ENCODE measurements at regions not wholly inside any gene's neighbourhood (a gene's known extent, or its start where the extent isn't known, plus 50 kb on each side); places are given as distances from the start of the nearest gene placed in this dataset.

DNA sequence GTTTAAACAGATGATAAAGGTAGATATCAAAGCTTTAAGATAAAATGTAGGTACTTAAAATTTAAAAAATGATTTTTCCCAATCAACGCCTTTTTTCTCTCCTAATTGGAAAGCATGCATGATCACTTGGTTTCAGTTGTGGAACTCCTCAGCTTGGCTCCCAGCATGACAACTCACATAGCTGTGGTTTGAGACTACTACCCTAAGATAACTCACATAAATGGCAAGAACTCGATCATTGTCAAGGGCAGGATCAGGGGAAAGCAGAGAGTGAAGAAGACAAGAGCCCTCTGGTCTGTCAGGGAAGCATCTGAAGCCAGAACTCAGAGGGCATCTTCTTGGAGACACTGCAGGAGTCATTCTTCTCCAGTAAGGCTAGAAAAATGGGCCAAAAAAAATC lies 516.7 kb downstream of the NTRK3 start (continued):
- TF ChIP-seq CREB1 (CRISPR knock-in tag; IDR thresholded peaks at IDR 0.05; ENCODE audit: low read depth) (no peak), ETS1 (IDR thresholded peaks at IDR 0.05) (no peak), POLR2AphosphoS5 (IDR thresholded peaks at IDR 0.05; ENCODE audit: low read depth) (no peak), REST (IDR thresholded peaks at IDR 0.05; ENCODE audit: unreplicated experiment) (no peak), ZNF114 (CRISPR knock-in tag; IDR thresholded peaks at IDR 0.05) (no peak)
- TF ChIP-seq, protein P1, sequence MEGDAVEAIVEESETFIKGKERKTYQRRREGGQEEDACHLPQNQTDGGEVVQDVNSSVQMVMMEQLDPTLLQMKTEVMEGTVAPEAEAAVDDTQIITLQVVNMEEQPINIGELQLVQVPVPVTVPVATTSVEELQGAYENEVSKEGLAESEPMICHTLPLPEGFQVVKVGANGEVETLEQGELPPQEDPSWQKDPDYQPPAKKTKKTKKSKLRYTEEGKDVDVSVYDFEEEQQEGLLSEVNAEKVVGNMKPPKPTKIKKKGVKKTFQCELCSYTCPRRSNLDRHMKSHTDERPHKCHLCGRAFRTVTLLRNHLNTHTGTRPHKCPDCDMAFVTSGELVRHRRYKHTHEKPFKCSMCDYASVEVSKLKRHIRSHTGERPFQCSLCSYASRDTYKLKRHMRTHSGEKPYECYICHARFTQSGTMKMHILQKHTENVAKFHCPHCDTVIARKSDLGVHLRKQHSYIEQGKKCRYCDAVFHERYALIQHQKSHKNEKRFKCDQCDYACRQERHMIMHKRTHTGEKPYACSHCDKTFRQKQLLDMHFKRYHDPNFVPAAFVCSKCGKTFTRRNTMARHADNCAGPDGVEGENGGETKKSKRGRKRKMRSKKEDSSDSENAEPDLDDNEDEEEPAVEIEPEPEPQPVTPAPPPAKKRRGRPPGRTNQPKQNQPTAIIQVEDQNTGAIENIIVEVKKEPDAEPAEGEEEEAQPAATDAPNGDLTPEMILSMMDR (conservative IDR thresholded peaks at IDR 0.05; ENCODE audit: low read depth in 2 of 2): no peak

DNA sequence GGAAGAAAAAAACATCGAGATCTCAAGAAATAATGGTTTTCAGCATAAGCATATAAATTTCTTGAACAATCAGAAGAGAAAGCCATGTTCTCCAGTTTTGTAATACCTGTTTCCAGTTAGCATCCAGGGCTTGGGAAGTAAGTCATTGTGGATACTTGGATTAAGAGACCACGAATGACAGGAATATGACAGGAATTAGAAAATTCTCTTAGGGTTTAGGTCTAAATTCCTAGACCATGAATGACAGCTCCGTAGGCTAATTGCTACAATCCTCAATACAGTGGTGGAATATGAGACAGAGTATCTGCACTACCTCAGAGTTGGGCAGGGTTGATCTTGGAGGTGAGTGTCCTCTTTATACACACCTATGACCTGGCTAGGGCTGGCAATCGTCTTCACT lies 517.5 kb downstream of the NTRK3 start:
- peaks cover 5% of the 10 kb centered on the region; the same call in 1 of the 2 replicates for H3K9me2 ChIP-seq (ENCODE audit: insufficient read depth)
- H3K4me3 ChIP-seq: no peak overlapping the region
- no peaks in the 10 kb centered on the region for H3K36me3 ChIP-seq (ENCODE audit: insufficient read depth)
- DNase-seq (ENCODE audit: low spot score) (no peak), ATAC-seq (no peak)
- no peaks in the 10 kb centered on the region for H3K4me1 ChIP-seq (ENCODE audit: insufficient read depth)
- H3K9me3 Mint-ChIP-seq: no peaks in the 10 kb centered on the region; the same call in 2 of the 3 replicates
- H4K20me1 ChIP-seq (replicated peaks; ENCODE audit: insufficient read depth): no peaks in the 10 kb centered on the region
- H3K4me2 ChIP-seq: no peak overlapping the region
- no peaks in the 10 kb centered on the region for H3K27me3 ChIP-seq (ENCODE audit: insufficient read depth)
- no peak overlapping the region for H2AFZ ChIP-seq
- H3K27ac ChIP-seq (ENCODE audit: low read depth): no peak overlapping the region
- no peaks in the 10 kb centered on the region for H3K79me2 ChIP-seq (replicated peaks; ENCODE audit: insufficient read depth)
- H3K36me3 Mint-ChIP-seq (ENCODE audit: low read depth): no peaks in the 10 kb centered on the region
- no peaks in the 10 kb centered on the region for H3K4me1 Mint-ChIP-seq
- no peak overlapping the region for H3K27ac Mint-ChIP-seq
- no peak overlapping the region for H3K4me3 Mint-ChIP-seq
- H3F3A ChIP-seq (replicated peaks; ENCODE audit: low read depth): no peaks in the 10 kb centered on the region
- peaks cover 3% of the 10 kb centered on the region for H3K27me3 Mint-ChIP-seq (ENCODE audit: insufficient read depth, low read depth, poor library complexity)
- no peak for TF ChIP-seq ETS1 (IDR thresholded peaks at IDR 0.05)
- TF ChIP-seq EZH2 (IDR thresholded peaks at IDR 0.05; ENCODE audit: low read depth, unreplicated experiment): no peak
- no peak for TF ChIP-seq STAT1 (IDR thresholded peaks at IDR 0.05; ENCODE audit: unreplicated experiment)
- TF ChIP-seq REST (IDR thresholded peaks at IDR 0.05; ENCODE audit: unreplicated experiment): no peak
- TF ChIP-seq JUNB (IDR thresholded peaks at IDR 0.05; ENCODE audit: unreplicated experiment): no peak
- no peak for TF ChIP-seq POLR2AphosphoS5 (IDR thresholded peaks at IDR 0.05; ENCODE audit: low read depth)
- TF ChIP-seq CREB1 (CRISPR knock-in tag; IDR thresholded peaks at IDR 0.05; ENCODE audit: low read depth): no peak
- no peak for TF ChIP-seq EZH2phosphoT487 (IDR thresholded peaks at IDR 0.05; ENCODE audit: unreplicated experiment)
- TF ChIP-seq, protein P1 (conservative IDR thresholded peaks at IDR 0.05; ENCODE audit: low read depth in 2 of 2): no peak
